HL-60 (cell line): ENCODE measurements at regions not wholly inside any gene's neighbourhood (a gene's known extent, or its start where the extent isn't known, plus 50 kb on each side); places are given as distances from the start of the nearest gene placed in this dataset.

ENCODE experiments used
- DNase-seq, 2 experiments: peaks; one replicate each; pipeline ENCODE4 v3.0.0-alpha.2; 2010 to 2020; ENCODE audit warnings: low read depth in 1 of 2, low spot score in 1 of 2
- H3K27ac ChIP-seq: fragments of 250-450 bp; sonication (Bioruptor Pico); replicated peaks from 2 replicates; pipeline ENCODE4 v1.5.1; 2020; ENCODE audit warnings: mild to moderate bottlenecking, moderate library complexity
- H3K27me3 ChIP-seq: fragments of 250-450 bp; sonication (Bioruptor Pico); 2 replicates; pipeline ENCODE4 v1.5.1; 2021; ENCODE audit warnings: mild to moderate bottlenecking, moderate library complexity; ENCODE audit not compliant: insufficient read depth, poor library complexity, severe bottlenecking
- H3K4me3 ChIP-seq: replicated peaks from 2 replicates; pipeline ENCODE4 v1.5.1; 2011; ENCODE audit warnings: mild to moderate bottlenecking, control low read depth, low read length; ENCODE audit not compliant: insufficient read depth
- CTCF ChIP-seq: IDR thresholded peaks from one replicate; pipeline ENCODE4 v1.5.1; 2011; ENCODE audit warnings: low read length, control low read depth, inconsistent platforms; ENCODE audit not compliant: insufficient read depth
- GABPA ChIP-seq: IDR thresholded peaks from 2 replicates; pipeline ENCODE4 v1.6.1; 2012; ENCODE audit warnings: low read depth
- POLR2AphosphoS5 ChIP-seq: IDR thresholded peaks from 2 replicates; pipeline ENCODE4 v1.6.1; 2012; ENCODE audit warnings: low read depth
- REST ChIP-seq: IDR thresholded peaks from 2 replicates; pipeline ENCODE4 v1.6.1; 2012; ENCODE audit warnings: low read depth; ENCODE audit not compliant: insufficient replicate concordance
- SPI1 ChIP-seq: IDR thresholded peaks from 2 replicates; pipeline ENCODE4 v1.6.1; 2012; ENCODE audit warnings: low read depth, mild to moderate bottlenecking, borderline replicate concordance

- H3K27ac ChIP-seq: no peak overlapping the region
- no peak for DNase-seq
- no peak for TF ChIP-seq REST
- no peak for TF ChIP-seq CTCF
- no peak for TF ChIP-seq POLR2AphosphoS5
- no peak for TF ChIP-seq SPI1
- TF ChIP-seq GABPA: no peak
- H3K4me3 ChIP-seq: no peak overlapping the region
- H3K27me3 ChIP-seq: no peaks in the 10 kb centered on the region
Observed at GRCh38 chr17:72370819-72371218, 250.0 kb downstream of the SOX9 start.

- Histone ChIP-seq H3K27me3 (no peaks in the 10 kb centered on the region), H3K27ac (no peak overlapping the region), H3K4me3 (no peak overlapping the region)
- no peak for DNase-seq
- TF ChIP-seq REST (no peak), GABPA (no peak)
Observed at GRCh38 chr17:72372185-72372584, 251.4 kb downstream of the SOX9 start.

- DNase-seq: no peak
- Histone ChIP-seq H3K4me3 (no peak overlapping the region), H3K27me3 (no peaks in the 10 kb centered on the region), H3K27ac (no peak overlapping the region)
- TF ChIP-seq GABPA (no peak), CTCF (no peak), SPI1 (no peak), REST (no peak), POLR2AphosphoS5 (no peak)
Observed at GRCh38 chr17:72373910-72374741, 253.3 kb downstream of the SOX9 start.
